Testis (tissue), 2 donors: ENCODE measurements at regions not wholly inside any gene's neighbourhood (a gene's known extent, or its start where the extent isn't known, plus 50 kb on each side); places are given as distances from the start of the nearest gene placed in this dataset.

Source experiments
- CTCF ChIP-seq, 3 experiments: fragments of 450-650 bp in 2 of 3; fragments of 200-600 bp in 1 of 3; sonication (generic) in 1 of 3; IDR thresholded peaks; one replicate each; pipeline ENCODE4 v1.5.1; 2016 to 2019; ENCODE audit warnings: antibody characterized with exemption in 3 of 3, mild to moderate bottlenecking in 2 of 3, moderate library complexity in 1 of 3
- POLR2A ChIP-seq: fragments of 450-650 bp; IDR thresholded peaks from one replicate; pipeline ENCODE4 v1.6.1; 2017; ENCODE audit warnings: antibody characterized with exemption, mild to moderate bottlenecking, moderate library complexity

- TF ChIP-seq CTCF (IDR thresholded peaks at IDR 0.05) (no peak), POLR2A (no peak)
Observed at GRCh38 chr1:57911427-57911826, 487.6 kb upstream of the DAB1 start.
